ENCODE measurements at regions not wholly inside any gene's neighbourhood (a gene's known extent, or its start where the extent isn't known, plus 50 kb on each side); places are given as distances from the start of the nearest gene placed in this dataset.

GRCh38 chr13:24023073-24023472 lies 125.8 kb upstream of the C1QTNF9B start:
- TF ChIP-seq CTCF (IDR thresholded peaks at IDR 0.05) (no peak), POLR2A (IDR thresholded peaks at IDR 0.05) (no peak)
